GM20000 (cell line): ENCODE measurements at regions not wholly inside any gene's neighbourhood (a gene's known extent, or its start where the extent isn't known, plus 50 kb on each side); places are given as distances from the start of the nearest gene placed in this dataset.
"Not testable (repeated sequence)": the region's sequence is repeated elsewhere in the genome, so short reads cannot be mapped to it uniquely, and the experiment has no call there.

Experiments
- DNase-seq: peaks from one replicate; pipeline ENCODE4 v3.0.0; 2012; ENCODE audit warnings: low spot score
- CTCF ChIP-seq: IDR thresholded peaks from 2 replicates; pipeline ENCODE4 v1.5.1; 2012; ENCODE audit warnings: mild to moderate bottlenecking, control low read depth; ENCODE audit errors: extremely low read depth, missing control alignments

GRCh38 chr12:92389466-92389865, 243.8 kb upstream of the BTG1 start:
- DNase-seq: no peak
- TF ChIP-seq CTCF: no peak

GRCh38 chr12:92385296-92385695, 239.7 kb upstream of the BTG1 start:
- TF ChIP-seq CTCF: no peak
- no peak for DNase-seq

GRCh38 chr12:92384571-92384970, 238.9 kb upstream of the BTG1 start:
- TF ChIP-seq CTCF: no peak
- DNase-seq: no peak

GRCh38 chr12:92382383-92382878, 236.8 kb upstream of the BTG1 start:
- no peak for DNase-seq
- TF ChIP-seq CTCF: no peak

- no peak for DNase-seq
- no peak for TF ChIP-seq CTCF
Measured at GRCh38 chr12:92381856-92382255, 236.2 kb upstream of the BTG1 start.

GRCh38 chr12:92378682-92379479, 233.2 kb upstream of the BTG1 start:
- no peak for DNase-seq
- no peak for TF ChIP-seq CTCF

- not testable (repeated sequence) for DNase-seq
Measured at GRCh38 chr12:92375504-92375903, 229.9 kb upstream of the BTG1 start.

- DNase-seq: peak; percentile 12
- no peak for TF ChIP-seq CTCF
Measured at GRCh38 chr12:92370828-92371227, 225.2 kb upstream of the BTG1 start.
